ENCODE measurements at regions not wholly inside any gene's neighbourhood (a gene's known extent, or its start where the extent isn't known, plus 50 kb on each side); places are given as distances from the start of the nearest gene placed in this dataset.

- Histone ChIP-seq H3K9ac (ENCODE audit: low read depth in 1 of 2, low read length in 2 of 2) (no peak overlapping the region), H3K9me3 (ENCODE audit: control insufficient read depth in 4 of 4, low read length in 3 of 4) (no peaks in the 10 kb centered on the region), H3K27ac (ENCODE audit: low read depth in 1 of 2, low read length in 2 of 2) (no peak overlapping the region), H3K36me3 (ENCODE audit: control insufficient read depth in 4 of 4, insufficient read depth in 3 of 4, low read depth in 1 of 4, low read length in 3 of 4) (no peaks in the 10 kb centered on the region), H3K4me3 (ENCODE audit: low read depth in 1 of 3, low read length in 3 of 3) (no peak overlapping the region), H3K4me1 (ENCODE audit: control insufficient read depth in 4 of 4, insufficient read depth in 4 of 4, low read length in 3 of 4) (no peaks in the 10 kb centered on the region), H3K27me3 (ENCODE audit: control insufficient read depth in 4 of 4, insufficient read depth in 4 of 4, low read length in 3 of 4) (no peaks in the 10 kb centered on the region)
- no peak for TF ChIP-seq RXRA (IDR thresholded peaks at IDR 0.05)
- no peak for TF ChIP-seq ATF3 (IDR thresholded peaks at IDR 0.05)
- TF ChIP-seq RAD21 (IDR thresholded peaks at IDR 0.05): no peak
- no peak for TF ChIP-seq HNF4A (conservative IDR thresholded peaks at IDR 0.05)
- TF ChIP-seq YY1 (IDR thresholded peaks at IDR 0.05): no peak
- no peak for TF ChIP-seq ZBTB33 (IDR thresholded peaks at IDR 0.05)
- no peak for TF ChIP-seq TAF1 (conservative IDR thresholded peaks at IDR 0.05)
- TF ChIP-seq FOXA2 (IDR thresholded peaks at IDR 0.05): no peak
- no peak for TF ChIP-seq EGR1 (IDR thresholded peaks at IDR 0.05; ENCODE audit: low read depth in 2 of 2)
- no peak for TF ChIP-seq JUND (IDR thresholded peaks at IDR 0.05)
- TF ChIP-seq CTCF (IDR thresholded peaks at IDR 0.05; ENCODE audit: low read depth, low read length, missing input control): no peak
- no peak for TF ChIP-seq HNF4G (IDR thresholded peaks at IDR 0.05)
- no peak for TF ChIP-seq NR2F2 (IDR thresholded peaks at IDR 0.05)
- no peak for TF ChIP-seq GABPA (IDR thresholded peaks at IDR 0.05 in 1 of 2, conservative IDR thresholded peaks at IDR 0.05 in 1 of 2)
- WGBS: 94% methylated on average over 3 of the region's 3 CpGs
- no peak for DNase-seq (ENCODE audit: low spot score)
Measured at GRCh38 chr13:109989686-109990085, 203.3 kb upstream of the IRS2 start.

GRCh38 chr13:109989155-109989554 is 202.8 kb upstream of the IRS2 start:
- Histone ChIP-seq H3K9me3 (ENCODE audit: control insufficient read depth in 4 of 4, low read length in 3 of 4) (no peaks in the 10 kb centered on the region), H3K27me3 (ENCODE audit: control insufficient read depth in 4 of 4, insufficient read depth in 4 of 4, low read length in 3 of 4) (no peaks in the 10 kb centered on the region), H3K4me3 (ENCODE audit: low read depth in 1 of 3, low read length in 3 of 3) (no peak overlapping the region), H3K27ac (ENCODE audit: low read depth in 1 of 2, low read length in 2 of 2) (no peak overlapping the region), H3K9ac (ENCODE audit: low read depth in 1 of 2, low read length in 2 of 2) (no peak overlapping the region), H3K4me1 (ENCODE audit: control insufficient read depth in 4 of 4, insufficient read depth in 4 of 4, low read length in 3 of 4) (no peaks in the 10 kb centered on the region), H3K36me3 (ENCODE audit: control insufficient read depth in 4 of 4, insufficient read depth in 3 of 4, low read depth in 1 of 4, low read length in 3 of 4) (no peaks in the 10 kb centered on the region)
- 87% methylated on average over 4 of the region's 4 CpGs for WGBS
- TF ChIP-seq MAX (IDR thresholded peaks at IDR 0.05) (no peak), REST (IDR thresholded peaks at IDR 0.05) (no peak), CTCF (IDR thresholded peaks at IDR 0.05; ENCODE audit: low read depth, low read length, missing input control) (no peak), FOXA1 (IDR thresholded peaks at IDR 0.05) (no peak), FOXA2 (IDR thresholded peaks at IDR 0.05) (no peak), RAD21 (IDR thresholded peaks at IDR 0.05) (no peak)
- DNase-seq (ENCODE audit: low spot score): no peak
